GM20000 (cell line): ENCODE measurements at regions not wholly inside any gene's neighbourhood (a gene's known extent, or its start where the extent isn't known, plus 50 kb on each side); places are given as distances from the start of the nearest gene placed in this dataset.

Source experiments
- DNase-seq: peaks from one replicate; pipeline ENCODE4 v3.0.0; 2012; ENCODE audit warnings: low spot score
- TF ChIP-seq, protein P1 (sequence below): IDR thresholded peaks from 2 replicates; pipeline ENCODE4 v1.5.1; 2012; ENCODE audit warnings: mild to moderate bottlenecking, control low read depth; ENCODE audit errors: extremely low read depth, missing control alignments

DNA sequence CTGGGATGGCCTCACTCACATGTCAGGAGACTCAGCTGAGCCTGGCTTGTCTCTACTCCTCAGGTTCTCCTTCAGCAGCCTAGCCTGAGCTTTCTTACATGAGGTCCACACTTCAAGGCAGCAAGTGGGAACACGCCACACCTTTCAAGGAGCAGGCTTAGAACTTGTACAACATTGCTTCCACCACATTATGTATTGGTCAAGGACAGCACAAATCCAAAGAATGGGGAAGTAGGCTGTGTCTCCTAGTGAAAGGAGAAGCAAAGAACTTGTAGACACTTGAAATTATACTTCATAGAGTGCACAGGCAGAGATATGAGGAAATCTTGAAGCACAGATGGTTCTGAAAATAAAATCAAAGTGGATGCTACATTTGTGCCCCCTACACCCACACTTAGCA, 120.9 kb upstream of the NOCT start:
- TF ChIP-seq, protein P1, sequence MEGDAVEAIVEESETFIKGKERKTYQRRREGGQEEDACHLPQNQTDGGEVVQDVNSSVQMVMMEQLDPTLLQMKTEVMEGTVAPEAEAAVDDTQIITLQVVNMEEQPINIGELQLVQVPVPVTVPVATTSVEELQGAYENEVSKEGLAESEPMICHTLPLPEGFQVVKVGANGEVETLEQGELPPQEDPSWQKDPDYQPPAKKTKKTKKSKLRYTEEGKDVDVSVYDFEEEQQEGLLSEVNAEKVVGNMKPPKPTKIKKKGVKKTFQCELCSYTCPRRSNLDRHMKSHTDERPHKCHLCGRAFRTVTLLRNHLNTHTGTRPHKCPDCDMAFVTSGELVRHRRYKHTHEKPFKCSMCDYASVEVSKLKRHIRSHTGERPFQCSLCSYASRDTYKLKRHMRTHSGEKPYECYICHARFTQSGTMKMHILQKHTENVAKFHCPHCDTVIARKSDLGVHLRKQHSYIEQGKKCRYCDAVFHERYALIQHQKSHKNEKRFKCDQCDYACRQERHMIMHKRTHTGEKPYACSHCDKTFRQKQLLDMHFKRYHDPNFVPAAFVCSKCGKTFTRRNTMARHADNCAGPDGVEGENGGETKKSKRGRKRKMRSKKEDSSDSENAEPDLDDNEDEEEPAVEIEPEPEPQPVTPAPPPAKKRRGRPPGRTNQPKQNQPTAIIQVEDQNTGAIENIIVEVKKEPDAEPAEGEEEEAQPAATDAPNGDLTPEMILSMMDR: no peak
- no peak for DNase-seq

GRCh38 chr4:138894011-138894410, 121.6 kb upstream of the NOCT start:
- no peak for DNase-seq
- TF ChIP-seq, protein P1: no peak

- DNase-seq: no peak
- TF ChIP-seq, protein P1: no peak
These were observed 122.8 kb upstream of the NOCT start for GRCh38 chr4:138892483-138893407.

- TF ChIP-seq, protein P1: no peak
- DNase-seq: no peak
These were observed 124.0 kb upstream of the NOCT start for GRCh38 chr4:138891631-138892031.

GRCh38 chr4:138890891-138891570, 124.5 kb upstream of the NOCT start:
- DNase-seq: no peak
- TF ChIP-seq, protein P1: no peak

DNA sequence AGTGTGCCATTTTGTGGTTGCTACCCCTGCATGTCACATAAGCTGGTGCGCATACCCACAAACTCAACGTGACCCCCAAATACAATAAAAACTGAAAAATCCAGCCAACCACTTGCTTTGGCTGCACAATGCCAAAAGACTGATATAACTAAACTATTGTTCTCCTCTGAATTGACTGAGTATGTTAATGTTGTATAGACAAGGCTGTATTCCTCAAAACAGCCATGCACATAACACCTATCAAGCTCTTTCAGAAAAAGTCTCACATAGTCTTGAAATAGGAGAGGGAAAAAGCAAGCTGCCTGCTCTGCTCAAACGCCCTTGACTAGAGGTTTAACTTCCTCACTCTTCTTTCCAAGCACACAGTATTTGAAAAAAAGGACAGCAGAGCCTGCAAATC, 126.4 kb upstream of the NOCT start:
- no peak for DNase-seq
- TF ChIP-seq, protein P1: no peak

DNA sequence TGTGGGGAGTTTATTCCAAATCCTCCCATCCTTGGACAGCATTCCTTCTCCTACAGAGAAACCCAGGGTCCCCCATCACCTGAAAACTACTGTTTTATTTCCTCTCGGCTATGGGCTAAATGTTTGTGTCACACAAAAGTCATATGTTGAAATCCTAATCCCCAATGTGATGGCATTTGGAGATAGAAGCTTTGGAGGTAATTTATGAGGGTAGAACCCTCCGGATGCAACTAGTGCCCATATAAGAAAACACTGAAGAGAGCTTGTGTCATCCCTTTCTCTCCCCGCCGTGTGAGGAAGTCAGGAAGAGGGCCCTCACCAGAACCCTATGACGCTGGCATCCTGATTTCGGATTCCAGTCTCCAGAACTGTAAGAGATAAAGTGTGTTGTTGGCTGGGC, 127.8 kb upstream of the NOCT start:
- no peak for DNase-seq
- TF ChIP-seq, protein P1: no peak
